Sciatic nerve (tissue), 2 donors: ENCODE measurements at regions not wholly inside any gene's neighbourhood (a gene's known extent, or its start where the extent isn't known, plus 50 kb on each side); places are given as distances from the start of the nearest gene placed in this dataset.

Experiments used
- ATAC-seq: fragments of 200-7000 bp; cut with Tn5 transposase; one replicate; pipeline ENCODE4 v1.9.1; 2020; ENCODE audit warnings: mild to moderate bottlenecking, moderate library complexity
- DNase-seq: peaks from one replicate; pipeline ENCODE4 v3.0.0-alpha.2; 2020; ENCODE audit warnings: low spot score
- intact Hi-C: fragments of 100-400 bp; cut with DNase I; formaldehyde crosslinking; loops from one replicate; pipeline ENCODE4 v1.14.2; 2022
- donor health status: DM: no; HTN: no; CAD: no.
- donor health status: DM: no; HTN: no; CAD: no.

DNA sequence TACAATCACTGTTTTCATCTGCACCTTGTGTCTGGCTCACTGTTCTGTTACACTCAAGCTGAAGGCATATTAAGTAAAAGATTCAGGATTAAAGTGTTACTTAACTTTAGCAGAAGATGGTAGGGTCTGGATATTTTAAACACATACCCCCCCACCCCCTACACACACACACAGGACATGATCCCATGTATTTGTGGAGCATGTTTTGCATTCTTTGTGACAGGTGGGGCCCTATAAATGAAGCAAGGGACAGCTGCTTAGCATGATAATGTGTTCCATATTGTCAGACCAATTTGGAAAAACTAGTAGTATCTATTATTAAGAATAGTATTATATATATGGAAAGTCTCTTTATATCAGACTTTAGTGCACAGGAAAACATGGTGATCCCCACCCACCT, 335.2 kb upstream of the TNP1 start:
- ATAC-seq (no peak), DNase-seq (no peak)
- intact Hi-C loops, result no loop called here

DNA sequence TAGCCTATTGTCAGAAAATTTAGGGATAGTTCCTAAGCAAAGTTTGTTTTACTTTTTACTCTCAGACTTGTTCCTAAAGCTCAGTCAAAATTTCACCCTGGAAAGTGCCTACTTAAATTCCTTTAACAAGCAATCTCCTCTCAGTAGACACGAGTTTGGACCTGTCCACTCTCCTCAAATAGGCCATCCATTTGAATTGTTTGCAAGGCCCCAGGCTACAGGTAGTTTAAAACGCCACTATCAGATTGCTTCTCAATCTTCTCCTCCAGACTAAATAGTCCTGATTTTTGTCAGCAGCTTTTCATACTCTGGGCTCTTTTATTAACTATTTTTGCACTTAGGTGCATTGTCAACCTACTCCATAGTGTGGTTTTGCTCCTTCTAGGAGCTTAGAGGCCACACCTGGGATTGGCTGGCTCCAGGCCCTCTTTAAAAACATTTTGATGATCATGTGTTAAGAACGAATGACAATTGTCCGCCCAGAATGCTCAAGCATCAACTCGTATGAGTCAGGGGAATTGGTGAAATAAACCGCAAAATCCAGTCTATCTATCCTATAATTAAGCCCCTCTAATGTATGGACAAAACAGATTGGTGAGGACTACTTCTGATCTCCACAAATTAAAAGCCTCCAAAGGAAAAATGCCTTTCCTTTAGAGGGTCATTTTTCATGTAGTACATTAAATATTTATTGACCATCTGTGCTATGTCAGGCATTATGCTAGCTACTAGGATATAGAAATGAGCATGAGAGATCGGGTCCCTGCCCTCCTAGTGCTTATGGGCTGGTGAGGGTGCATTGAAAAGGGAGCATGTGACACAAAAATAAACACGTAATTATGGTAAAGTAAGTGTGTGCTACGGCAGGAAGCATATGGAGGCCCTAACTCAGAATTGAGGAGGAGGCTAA, 333.8 kb upstream of the TNP1 start:
- DNase-seq, result no peak
- intact Hi-C loops, result no loop called here
- no peak for ATAC-seq

DNA sequence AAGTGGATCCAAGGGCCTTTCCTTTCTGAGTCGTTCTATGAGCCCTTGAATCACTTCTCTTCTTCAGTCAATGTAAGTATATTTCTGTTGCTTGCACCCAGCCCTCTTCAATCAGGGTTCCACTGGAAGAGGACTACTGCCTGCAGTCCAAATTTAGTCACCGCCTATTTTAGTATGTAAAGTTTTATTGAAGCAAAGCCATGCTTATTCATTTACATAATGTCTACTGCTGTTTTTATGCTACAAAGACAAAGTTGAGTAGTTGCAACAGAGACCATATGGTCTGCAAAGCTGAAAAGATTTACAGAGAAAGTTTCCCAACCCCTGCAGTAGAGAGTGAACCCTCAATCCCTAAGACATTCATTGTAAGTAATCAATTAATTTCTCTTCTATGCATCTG, 332.5 kb upstream of the TNP1 start:
- ATAC-seq (no peak), DNase-seq (no peak)
- intact Hi-C loops, result no loop called here

DNA sequence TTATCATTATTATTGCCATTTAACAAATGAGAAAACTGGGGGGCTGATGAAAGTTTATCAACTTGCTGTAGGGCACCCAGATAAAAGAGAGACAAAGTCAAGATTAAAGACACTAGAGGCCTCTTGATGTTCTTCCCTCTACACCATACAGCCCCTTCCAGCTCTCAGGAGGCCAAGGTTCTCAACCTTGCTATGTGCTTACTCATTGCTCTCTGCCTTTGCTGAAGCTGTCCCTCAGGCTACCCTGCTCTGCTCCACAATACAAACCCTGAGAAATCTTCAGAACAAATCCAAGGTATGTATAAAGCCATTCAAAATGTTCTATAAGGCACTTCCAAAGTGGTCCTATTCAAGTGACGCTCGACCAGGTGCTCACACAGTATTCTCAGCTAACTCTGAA, 329.9 kb upstream of the TNP1 start:
- intact Hi-C loops, result no loop called here
- DNase-seq (no peak), ATAC-seq (no peak)

DNA sequence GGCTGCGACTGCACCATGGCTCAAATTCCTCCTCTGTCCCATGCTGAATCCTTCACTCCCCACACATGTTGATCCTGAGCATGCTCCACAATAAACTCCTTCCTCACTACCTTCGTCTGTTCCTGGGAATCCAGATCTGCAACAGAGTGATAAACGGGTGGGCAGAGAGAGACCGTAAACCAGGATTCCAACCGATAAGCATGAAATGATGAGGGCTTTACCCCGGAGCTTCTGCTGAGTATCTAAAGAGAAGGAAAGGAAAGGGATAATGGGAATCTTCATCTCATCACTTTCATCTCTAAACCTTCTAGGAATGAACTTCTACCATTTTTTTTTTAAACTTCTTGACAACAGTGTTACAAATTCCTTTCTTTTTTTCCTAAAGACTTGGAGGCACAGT, 329.3 kb upstream of the TNP1 start:
- intact Hi-C loops, result no loop called here
- ATAC-seq (no peak), DNase-seq (no peak)

DNA sequence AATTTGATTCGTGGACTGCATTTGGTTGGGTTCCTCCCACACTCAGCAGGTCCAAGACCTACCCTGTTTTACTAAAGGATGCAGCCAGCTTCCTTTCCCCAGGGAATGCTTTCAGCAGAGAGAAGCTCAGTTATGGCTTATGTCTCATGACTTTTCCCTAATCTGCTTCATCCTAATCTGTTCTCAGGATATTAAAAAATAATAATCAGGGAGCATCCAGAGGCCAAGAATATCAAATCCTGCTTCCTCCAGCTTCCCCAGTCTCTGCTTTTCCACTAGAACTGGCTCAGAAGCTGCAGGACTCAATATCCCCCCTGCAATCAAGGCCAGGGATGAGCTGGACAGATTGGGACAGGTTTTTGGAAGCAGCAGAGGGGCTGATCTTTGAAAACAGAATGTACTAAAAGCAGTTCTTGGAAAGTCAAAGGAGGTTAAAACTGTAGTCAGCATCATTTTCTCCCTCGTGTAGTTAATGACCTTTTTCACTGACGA, 326.9 kb upstream of the TNP1 start:
- DNase-seq (no peak), ATAC-seq (peak; percentile 94)
- intact Hi-C loops, result no loop called here

DNA sequence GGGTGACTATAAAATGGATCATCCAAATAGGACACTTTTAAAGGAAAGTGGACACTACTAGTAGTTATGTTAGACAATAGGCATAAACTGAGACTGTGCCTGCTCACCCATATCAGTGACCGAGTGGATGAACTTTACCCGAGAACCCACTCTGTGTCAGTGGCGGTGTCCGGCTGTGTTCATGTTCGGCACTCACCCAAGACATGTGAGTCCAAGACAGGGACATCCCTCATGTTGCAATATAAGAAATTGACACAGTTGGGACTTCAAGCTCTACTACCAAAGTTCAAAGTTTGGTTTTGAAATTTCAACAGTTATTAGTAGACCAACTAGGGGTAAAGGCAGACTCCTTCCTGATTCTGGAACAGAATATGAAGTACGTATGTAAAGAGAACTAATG, 326.3 kb upstream of the TNP1 start:
- peak; percentile 76 for ATAC-seq
- intact Hi-C loops, result no loop called here
- DNase-seq, result no peak

DNA sequence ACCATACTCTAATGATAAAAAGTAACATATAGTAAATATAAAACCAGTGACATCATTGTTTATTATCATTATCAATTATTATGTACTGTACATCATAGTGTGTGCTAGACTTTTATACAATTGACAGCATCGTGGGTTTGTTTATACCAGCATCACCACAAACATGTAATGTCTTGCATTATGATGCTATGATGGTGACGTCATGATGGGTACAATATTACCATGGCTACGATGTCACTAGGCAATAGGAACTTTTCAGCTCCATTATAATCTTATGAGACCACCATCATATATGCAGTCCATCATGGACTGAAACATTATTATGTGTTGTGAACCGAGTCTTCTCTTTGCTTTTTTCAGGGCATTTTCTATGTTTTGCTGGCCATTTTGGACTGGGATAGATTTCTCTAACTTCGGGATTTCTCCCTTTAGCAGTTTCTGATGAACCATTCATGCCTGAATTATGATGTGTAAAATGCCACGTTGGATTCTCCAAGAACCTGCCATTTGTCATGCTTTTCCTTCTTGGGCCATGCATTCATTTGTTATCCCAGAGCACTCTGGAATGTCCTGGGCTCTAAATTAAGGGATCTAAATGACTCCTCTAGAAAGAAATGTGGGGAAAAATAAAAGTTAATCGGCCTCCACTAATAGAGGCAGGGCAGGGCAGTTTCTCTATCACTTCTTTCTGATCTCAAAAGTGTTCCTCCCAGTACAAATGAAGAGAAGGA, 325.6 kb upstream of the TNP1 start:
- no peak for DNase-seq
- ATAC-seq, result no peak
- intact Hi-C loops, result no loop called here

DNA sequence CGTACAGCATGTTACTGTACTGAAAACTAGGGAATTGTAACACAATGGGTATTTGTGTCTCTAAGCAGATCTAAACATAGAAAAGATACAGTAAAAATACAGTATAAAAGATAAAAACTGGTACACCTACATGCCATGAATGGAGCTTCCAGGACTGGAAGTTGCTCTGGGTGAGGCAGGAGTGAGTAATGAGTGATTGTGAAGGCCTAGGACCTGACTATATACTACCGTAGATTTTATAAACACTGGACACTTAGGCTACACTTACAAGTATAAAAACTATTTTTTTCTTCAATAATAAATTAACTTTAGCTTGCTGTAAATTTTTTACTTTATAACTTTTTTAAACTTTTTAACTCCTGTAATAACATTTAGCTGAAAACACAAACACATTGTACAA, 324.4 kb upstream of the TNP1 start:
- intact Hi-C loops, result no loop called here
- DNase-seq (no peak), ATAC-seq (no peak)

DNA sequence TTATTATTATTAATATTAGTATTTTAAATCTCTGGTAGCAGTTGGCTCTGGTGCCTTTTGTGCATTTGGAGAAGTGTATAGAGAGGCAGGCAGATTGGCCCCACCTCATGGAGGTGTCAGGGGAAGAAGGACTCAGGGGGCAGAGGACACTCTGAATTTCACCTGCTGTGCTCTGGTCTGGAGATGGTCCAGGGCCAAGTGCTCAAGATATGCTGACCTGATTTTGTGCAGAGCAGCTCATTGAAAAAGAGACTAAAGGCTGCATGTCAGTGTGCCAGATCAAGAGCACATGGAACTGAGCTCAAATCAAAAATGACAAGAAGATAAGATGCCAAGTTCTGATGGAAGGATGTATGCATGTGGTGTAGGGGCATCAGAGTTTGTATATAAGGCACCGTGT, 323.6 kb upstream of the TNP1 start:
- ATAC-seq (no peak), DNase-seq (no peak)
- intact Hi-C loops, result no loop called here

DNA sequence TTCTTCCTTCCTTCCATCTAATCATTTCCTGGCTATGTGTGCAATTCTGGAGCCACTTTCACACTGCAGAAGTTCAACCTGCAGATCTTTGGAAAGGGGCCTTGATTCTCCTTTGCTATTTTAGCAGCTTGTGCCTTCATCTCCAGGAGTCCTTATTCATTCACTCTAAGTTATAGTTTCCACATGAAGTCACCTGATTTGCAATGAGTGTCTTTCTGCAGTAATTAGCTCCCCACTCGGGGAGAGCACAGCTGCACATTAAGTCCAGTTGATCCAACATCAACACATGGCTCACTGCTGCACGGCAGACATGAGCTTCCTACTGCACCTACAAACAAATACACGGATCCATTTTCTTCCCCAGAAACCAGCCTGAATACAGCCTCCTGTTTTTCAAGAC, 323.1 kb upstream of the TNP1 start:
- intact Hi-C loops, result no loop called here
- ATAC-seq, result no peak
- DNase-seq, result no peak

DNA sequence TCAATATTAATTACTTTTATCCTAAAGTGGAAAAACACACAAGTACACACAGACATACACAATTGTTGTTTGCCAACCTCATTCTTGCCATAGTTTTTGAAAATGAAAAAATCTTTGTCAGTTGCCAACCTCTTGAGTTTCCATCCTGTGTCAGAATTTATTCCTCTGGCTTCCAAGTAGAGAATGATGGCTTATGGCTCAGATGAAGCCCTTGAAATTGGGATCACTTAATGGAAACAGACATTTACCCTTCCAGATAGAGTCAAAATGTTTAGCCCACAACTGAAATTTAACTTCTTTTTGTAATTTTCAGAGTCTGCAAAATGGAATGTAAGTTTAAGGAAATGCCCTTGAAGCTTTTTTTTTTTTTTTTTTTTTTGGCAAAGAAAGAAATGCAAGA, 321.6 kb upstream of the TNP1 start:
- no peak for ATAC-seq
- DNase-seq, result no peak
- intact Hi-C loops, result no loop called here

DNA sequence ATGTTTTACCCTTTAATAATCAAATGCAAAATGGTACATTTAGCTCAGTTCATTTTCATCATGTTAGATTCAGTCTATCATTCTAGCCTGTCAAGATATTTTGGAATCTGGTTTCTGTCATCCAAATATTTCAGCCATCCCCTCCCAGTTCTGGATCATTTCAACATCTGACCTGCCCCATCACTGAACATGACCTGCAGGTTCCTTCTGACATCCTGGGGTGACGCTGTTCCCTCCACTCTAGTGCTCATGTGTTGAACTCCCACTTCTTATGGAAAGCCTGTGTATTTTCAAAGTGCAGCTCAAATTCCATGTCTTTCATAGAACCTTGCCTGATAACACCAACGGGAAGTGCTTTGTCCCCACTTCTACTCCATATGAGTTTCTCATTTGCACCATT, 320.0 kb upstream of the TNP1 start:
- DNase-seq (no peak), ATAC-seq (no peak)
- intact Hi-C loops, result no loop called here

DNA sequence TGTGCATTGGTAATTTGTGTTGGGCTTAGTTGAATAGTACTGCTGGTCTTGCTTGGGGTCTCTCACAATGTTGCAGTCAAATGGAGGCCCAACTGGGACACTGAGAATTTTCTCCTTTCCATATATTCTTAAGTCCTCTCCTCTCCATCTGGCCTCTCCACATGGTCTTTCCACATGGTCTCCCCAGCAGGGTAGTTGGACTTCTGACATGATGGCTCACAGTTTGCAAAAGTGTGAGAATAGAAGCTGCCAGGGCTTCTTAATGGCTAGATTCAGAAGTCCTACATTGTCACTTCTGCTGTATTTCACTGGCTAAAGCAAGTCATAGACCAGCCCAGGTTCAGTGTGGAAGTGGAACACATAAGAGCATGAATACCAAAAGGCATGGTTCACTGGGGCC, 318.5 kb upstream of the TNP1 start:
- DNase-seq, result no peak
- no peak for ATAC-seq
- intact Hi-C loops, result no loop called here

DNA sequence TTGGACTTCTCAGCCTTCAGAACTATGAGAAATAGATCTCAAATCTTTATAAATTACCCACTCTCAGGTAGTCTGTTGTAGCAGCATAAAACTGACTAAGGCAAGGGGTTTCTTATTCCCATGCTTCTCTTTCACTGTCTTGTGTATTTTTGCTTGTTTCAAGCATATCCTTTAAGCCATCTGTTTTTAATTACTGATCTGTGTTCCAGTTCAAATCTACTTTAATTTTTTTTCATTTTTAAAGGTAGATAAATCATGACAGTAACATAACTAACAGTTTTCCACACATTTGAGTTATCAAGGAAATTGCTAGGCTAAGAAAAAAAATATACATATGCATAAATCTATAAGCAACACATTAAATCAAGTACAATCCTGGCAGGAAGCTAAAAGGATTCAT, 317.9 kb upstream of the TNP1 start:
- ATAC-seq (peak; percentile 55), DNase-seq (no peak)
- intact Hi-C loops, result no loop called here

DNA sequence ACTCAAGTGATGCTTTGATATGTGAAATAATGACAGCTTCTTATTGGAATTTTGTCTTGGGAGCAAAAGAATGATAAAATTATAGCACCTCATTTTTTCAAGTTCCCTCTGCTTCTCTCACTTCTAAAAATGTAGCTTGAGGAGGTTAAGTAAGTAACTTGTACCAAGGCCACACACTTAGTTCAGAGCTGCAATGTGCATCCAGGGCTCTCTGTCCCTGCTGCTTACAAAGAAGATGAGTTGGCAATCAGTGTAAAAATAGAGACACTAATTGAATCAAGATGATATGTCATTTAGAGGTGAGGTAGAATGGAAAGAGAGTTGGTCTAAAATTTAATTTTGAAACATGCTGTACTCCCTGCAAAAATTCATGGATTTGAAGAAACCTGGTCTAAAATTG, 312.0 kb upstream of the TNP1 start:
- intact Hi-C loops, result no loop called here
- ATAC-seq (peak; percentile 79), DNase-seq (no peak)

DNA sequence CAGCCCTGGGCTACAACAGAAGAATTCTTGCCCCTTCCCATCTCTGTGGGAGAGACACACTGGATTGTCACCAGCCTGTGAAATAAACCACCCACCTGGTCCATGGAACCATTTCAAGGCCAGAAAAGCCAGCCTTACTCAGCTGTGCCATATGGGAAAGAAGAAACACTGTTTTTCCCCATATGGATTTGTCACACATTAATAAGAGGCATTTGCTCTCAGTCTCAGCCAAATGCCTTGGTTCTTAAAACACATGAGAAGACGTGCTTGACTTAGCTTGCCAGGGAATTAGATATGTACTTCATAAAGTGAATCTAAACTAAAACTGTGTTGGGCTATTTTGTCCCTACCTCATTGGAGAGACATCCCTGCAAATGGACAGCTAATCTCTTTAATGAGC, 308.6 kb upstream of the TNP1 start:
- intact Hi-C loops, result no loop called here
- ATAC-seq (no peak), DNase-seq (no peak)

DNA sequence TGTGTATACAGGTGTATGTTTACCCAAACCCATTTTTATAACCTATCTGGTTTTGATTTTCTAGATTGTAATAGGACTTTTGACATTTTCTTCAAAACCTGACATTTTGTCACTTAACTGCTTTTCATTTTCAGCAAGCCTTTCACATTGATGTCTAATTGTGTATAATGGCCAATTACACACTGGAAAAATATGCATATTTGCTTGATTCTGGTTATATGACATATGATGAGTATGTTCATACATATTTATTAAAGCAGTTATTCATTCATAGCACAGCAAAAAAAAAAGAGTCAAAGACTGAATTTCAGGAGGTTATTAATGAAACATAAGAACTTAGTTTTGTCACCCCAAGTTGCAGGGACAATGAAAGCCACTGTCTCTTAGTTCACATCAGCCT, 307.7 kb upstream of the TNP1 start:
- intact Hi-C loops, result no loop called here
- DNase-seq (no peak), ATAC-seq (no peak)

DNA sequence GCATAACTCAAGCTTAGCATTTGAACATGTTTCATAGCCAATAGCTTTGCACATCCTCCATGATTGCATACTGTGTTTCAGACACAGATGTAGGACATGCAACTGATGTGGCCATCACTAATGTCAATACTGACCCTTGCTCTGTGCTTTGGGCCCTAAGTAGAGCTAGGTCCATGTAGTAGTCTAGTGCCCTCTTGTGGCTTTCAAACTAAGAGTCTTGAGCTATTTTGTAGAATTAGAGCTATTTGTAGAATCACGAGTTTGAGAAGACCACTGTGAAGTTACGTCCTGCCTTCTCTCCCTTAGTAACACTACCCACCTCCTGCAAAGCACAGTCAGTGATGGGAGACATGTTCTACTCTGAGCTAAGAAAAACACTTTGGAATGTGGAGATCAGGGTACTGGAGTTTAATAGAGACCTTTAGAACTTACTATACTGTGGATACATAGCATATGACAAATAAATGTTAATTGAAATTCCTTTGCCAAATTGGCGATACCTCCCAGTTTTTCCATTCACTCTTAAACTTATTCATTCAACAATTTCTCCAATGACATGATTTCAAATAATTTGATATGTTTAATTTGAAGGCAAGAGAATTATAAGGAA, 306.5 kb upstream of the TNP1 start:
- intact Hi-C loops, result no loop called here
- DNase-seq (no peak), ATAC-seq (peak; percentile 67)

DNA sequence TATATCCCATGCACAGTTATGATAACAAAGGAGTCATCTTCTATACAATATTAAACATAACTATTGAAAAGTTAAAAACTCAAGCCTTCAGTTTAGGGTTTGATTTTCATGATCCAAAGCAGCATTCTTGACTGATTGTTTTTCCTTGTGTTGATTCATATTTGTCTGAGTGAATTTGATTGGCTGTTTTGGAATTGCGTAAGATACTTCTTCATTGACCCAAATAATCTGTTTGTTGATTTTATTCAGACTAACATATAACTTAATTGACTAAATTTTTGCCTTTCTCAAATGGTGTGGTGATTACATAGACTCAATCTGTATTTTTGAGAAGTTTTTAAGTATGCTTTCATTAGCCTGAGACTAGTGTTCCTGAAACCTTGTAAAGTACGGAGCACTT, 305.7 kb upstream of the TNP1 start:
- intact Hi-C loops, result no loop called here
- ATAC-seq (no peak), DNase-seq (no peak)
